ENCODE measurements at regions not wholly inside any gene's neighbourhood (a gene's known extent, or its start where the extent isn't known, plus 50 kb on each side); places are given as distances from the start of the nearest gene placed in this dataset.

DNA sequence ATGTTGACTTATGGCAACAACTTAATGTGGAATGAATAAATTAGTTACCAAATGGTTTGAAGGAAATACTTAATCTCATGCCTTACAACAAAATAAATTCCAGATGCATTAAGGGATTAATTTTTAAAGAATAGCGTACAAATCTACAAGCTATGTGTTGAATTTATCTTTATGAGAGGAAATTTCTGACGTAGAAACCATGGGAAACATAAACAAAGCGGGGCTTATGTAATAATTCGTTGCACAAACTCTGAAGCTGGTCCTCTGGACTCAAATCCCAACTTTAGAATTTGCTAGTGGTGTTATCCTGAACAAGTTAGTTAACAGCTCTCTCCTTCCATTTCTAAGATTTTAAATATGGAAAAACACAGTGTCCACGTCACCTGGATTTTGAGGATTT lies 137.4 kb upstream of the CALCR start:
- no peak for TF ChIP-seq SIN3A (IDR thresholded peaks at IDR 0.05; ENCODE audit: borderline replicate concordance, insufficient read depth, low read depth, low read length)
- TF ChIP-seq CTCF (IDR thresholded peaks at IDR 0.05): no peak
- no peak for TF ChIP-seq REST (IDR thresholded peaks at IDR 0.05; ENCODE audit: insufficient read depth in 1 of 2, low read depth in 2 of 2, low read length in 1 of 2)
- TF ChIP-seq POLR2AphosphoS5 (IDR thresholded peaks at IDR 0.05; ENCODE audit: low read depth, low read length): no peak
